Neural crest cell (in vitro differentiated cells): ENCODE measurements at regions not wholly inside any gene's neighbourhood (a gene's known extent, or its start where the extent isn't known, plus 50 kb on each side); places are given as distances from the start of the nearest gene placed in this dataset.

Source experiments
- DNase-seq: peaks from one replicate; pipeline ENCODE4 v3.0.0; 2021; ENCODE audit warnings: low read depth, mixed read lengths, low spot score
- H3K27ac Mint-ChIP-seq: one replicate; pipeline ENCODE4 v1.8.0; 2021; ENCODE audit warnings: mild to moderate bottlenecking, mixed read lengths; ENCODE audit not compliant: unreplicated experiment
- H3K27me3 Mint-ChIP-seq: 2 replicates; pipeline ENCODE4 v1.8.0; 2021; ENCODE audit warnings: low read depth, mild to moderate bottlenecking, mixed read lengths
- H3K36me3 Mint-ChIP-seq: 2 replicates; pipeline ENCODE4 v1.8.0; 2021; ENCODE audit warnings: low read depth, mild to moderate bottlenecking, mixed read lengths
- H3K4me1 Mint-ChIP-seq: 2 replicates; pipeline ENCODE4 v1.8.0; 2021; ENCODE audit warnings: mixed read lengths
- H3K4me3 Mint-ChIP-seq: one replicate; pipeline ENCODE4 v1.8.0; 2021; ENCODE audit warnings: mild to moderate bottlenecking, mixed read lengths
- H3K9me3 Mint-ChIP-seq: 2 replicates; pipeline ENCODE4 v1.8.0; 2021; ENCODE audit warnings: mixed read lengths
- TF ChIP-seq, protein P1 (sequence below): fragments of 200-600 bp; sonication (generic); conservative IDR thresholded peaks from 2 replicates; pipeline ENCODE4 v1.5.0; 2021; ENCODE audit warnings: antibody characterized with exemption, mild to moderate bottlenecking

GRCh38 chr6:125693480-125693879, 56.0 kb upstream of the HEY2 start:
- Mint-ChIP-seq H3K4me1 (no peaks in the 10 kb centered on the region), H3K27ac (no peak overlapping the region), H3K27me3 (peaks cover 91% of the 10 kb centered on the region), H3K36me3 (peaks cover 20% of the 10 kb centered on the region), H3K4me3 (no peak overlapping the region), H3K9me3 (peaks cover 22% of the 10 kb centered on the region)
- no peak for DNase-seq
- TF ChIP-seq, protein P1, sequence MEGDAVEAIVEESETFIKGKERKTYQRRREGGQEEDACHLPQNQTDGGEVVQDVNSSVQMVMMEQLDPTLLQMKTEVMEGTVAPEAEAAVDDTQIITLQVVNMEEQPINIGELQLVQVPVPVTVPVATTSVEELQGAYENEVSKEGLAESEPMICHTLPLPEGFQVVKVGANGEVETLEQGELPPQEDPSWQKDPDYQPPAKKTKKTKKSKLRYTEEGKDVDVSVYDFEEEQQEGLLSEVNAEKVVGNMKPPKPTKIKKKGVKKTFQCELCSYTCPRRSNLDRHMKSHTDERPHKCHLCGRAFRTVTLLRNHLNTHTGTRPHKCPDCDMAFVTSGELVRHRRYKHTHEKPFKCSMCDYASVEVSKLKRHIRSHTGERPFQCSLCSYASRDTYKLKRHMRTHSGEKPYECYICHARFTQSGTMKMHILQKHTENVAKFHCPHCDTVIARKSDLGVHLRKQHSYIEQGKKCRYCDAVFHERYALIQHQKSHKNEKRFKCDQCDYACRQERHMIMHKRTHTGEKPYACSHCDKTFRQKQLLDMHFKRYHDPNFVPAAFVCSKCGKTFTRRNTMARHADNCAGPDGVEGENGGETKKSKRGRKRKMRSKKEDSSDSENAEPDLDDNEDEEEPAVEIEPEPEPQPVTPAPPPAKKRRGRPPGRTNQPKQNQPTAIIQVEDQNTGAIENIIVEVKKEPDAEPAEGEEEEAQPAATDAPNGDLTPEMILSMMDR = no peak

- TF ChIP-seq, protein P1 = no peak
- no peak for DNase-seq
- Mint-ChIP-seq H3K27ac (no peak overlapping the region), H3K4me1 (peaks cover 27% of the 10 kb centered on the region), H3K9me3 (peaks cover 12% of the 10 kb centered on the region), H3K4me3 (no peak overlapping the region), H3K27me3 (peaks cover 91% of the 10 kb centered on the region), H3K36me3 (peaks cover 4% of the 10 kb centered on the region)
These were observed 49.8 kb upstream of the HEY2 start for GRCh38 chr6:125699591-125699990.
